Neural progenitor cell (in vitro differentiated cells): ENCODE measurements at regions not wholly inside any gene's neighbourhood (a gene's known extent, or its start where the extent isn't known, plus 50 kb on each side); places are given as distances from the start of the nearest gene placed in this dataset.
A peak's percentile ranks its signal among the peaks of the same experiment; 100 is the strongest.

Experiments
- DNase-seq: peaks from one replicate; pipeline ENCODE4 v3.0.0-alpha.2; 2016; ENCODE audit warnings: low spot score
- H2AFZ ChIP-seq: fragments of 200-600 bp; sonication (generic); replicated peaks from 2 replicates; pipeline ENCODE4 v1.6.1; 2016; ENCODE audit warnings: antibody characterized with exemption
- H3F3A ChIP-seq: fragments of 200-600 bp; sonication (generic); 2 replicates; pipeline ENCODE4 v1.6.1; 2016; ENCODE audit warnings: antibody characterized with exemption, low read depth
- H3K27ac ChIP-seq: fragments of 200-600 bp; sonication (generic); 2 replicates; pipeline ENCODE4 v1.5.1; 2016; ENCODE audit warnings: mild to moderate bottlenecking
- H3K27me3 ChIP-seq: fragments of 200-600 bp; sonication (generic); 2 replicates; pipeline ENCODE4 v1.6.1; 2016; ENCODE audit warnings: mild to moderate bottlenecking, moderate library complexity
- H3K36me3 ChIP-seq: fragments of 200-600 bp; sonication (generic); 2 replicates; pipeline ENCODE4 v1.5.1; 2016
- H3K4me1 ChIP-seq: fragments of 200-600 bp; sonication (generic); 2 replicates; pipeline ENCODE4 v1.6.1; 2016; ENCODE audit warnings: mixed run types
- H3K4me2 ChIP-seq: fragments of 200-600 bp; sonication (generic); 2 replicates; pipeline ENCODE4 v1.6.1; 2016
- H3K4me3 ChIP-seq: fragments of 200-600 bp; sonication (generic); 2 replicates; pipeline ENCODE4 v1.5.1; 2016
- H3K79me2 ChIP-seq: fragments of 200-600 bp; sonication (generic); 2 replicates; pipeline ENCODE4 v1.6.1; 2016; ENCODE audit warnings: low read depth
- H3K9ac ChIP-seq: fragments of 200-600 bp; sonication (generic); 2 replicates; pipeline ENCODE4 v1.6.1; 2016
- H3K9me3 ChIP-seq: fragments of 200-600 bp; sonication (generic); 2 replicates; pipeline ENCODE4 v1.5.1; 2016; ENCODE audit warnings: low read depth
- H4K20me1 ChIP-seq: fragments of 200-600 bp; sonication (generic); 2 replicates; pipeline ENCODE4 v1.6.1; 2016; ENCODE audit warnings: low read depth
- H3K27ac Mint-ChIP-seq: 3 replicates; pipeline ENCODE4 v1.8.0; 2021; ENCODE audit warnings: mixed read lengths
- H3K27me3 Mint-ChIP-seq: 2 replicates; pipeline ENCODE4 v1.8.0; 2022; ENCODE audit warnings: low read depth, mild to moderate bottlenecking, inconsistent platforms, moderate library complexity, mixed read lengths; ENCODE audit not compliant: insufficient read depth
- H3K36me3 Mint-ChIP-seq: 3 replicates; pipeline ENCODE4 v1.8.0; 2021; ENCODE audit warnings: mixed read lengths
- H3K4me1 Mint-ChIP-seq: 3 replicates; pipeline ENCODE4 v1.8.0; 2021; ENCODE audit warnings: mixed read lengths
- H3K4me3 Mint-ChIP-seq: 3 replicates; pipeline ENCODE4 v1.8.0; 2021; ENCODE audit warnings: mild to moderate bottlenecking, moderate library complexity, mixed read lengths
- H3K9me3 Mint-ChIP-seq: 3 replicates; pipeline ENCODE4 v1.8.0; 2020; ENCODE audit warnings: mixed read lengths
- EZH2 ChIP-seq: fragments of 200-600 bp; sonication (generic); IDR thresholded peaks from 2 replicates; pipeline ENCODE4 v1.6.1; 2017; ENCODE audit warnings: antibody characterized with exemption, mild to moderate bottlenecking, moderate library complexity
- EZH2phosphoT487 ChIP-seq: fragments of 200-600 bp; sonication (generic); IDR thresholded peaks from 2 replicates; pipeline ENCODE4 v1.6.1; 2017; ENCODE audit warnings: antibody characterized with exemption
- TF ChIP-seq, protein P1 (sequence below): fragments of 200-600 bp; sonication (generic); IDR thresholded peaks from 2 replicates; pipeline ENCODE4 v1.5.1; 2017; ENCODE audit warnings: antibody characterized with exemption, mild to moderate bottlenecking

DNA sequence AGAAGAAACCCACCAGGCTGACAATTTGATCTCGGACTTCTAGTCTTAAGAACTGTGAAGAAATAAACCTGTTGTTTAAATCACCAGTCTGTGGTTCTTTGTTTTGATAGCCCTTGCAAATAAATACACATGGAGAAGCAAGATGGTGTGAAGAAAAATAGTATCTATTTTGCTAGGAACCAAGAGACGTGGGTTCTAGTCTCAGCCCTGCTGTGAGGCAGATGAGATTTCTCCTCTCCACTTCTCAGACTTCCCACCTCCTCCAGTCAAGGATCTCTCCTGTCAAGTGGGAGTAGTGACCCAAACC lies 294.9 kb upstream of the JARID2 start:
- H3K4me3 ChIP-seq: no peak overlapping the region
- H4K20me1 ChIP-seq: no peaks in the 10 kb centered on the region
- H2AFZ ChIP-seq: no peak overlapping the region
- Mint-ChIP-seq H3K36me3 (no peaks in the 10 kb centered on the region), H3K9me3 (peaks cover 5% of the 10 kb centered on the region), H3K4me3 (no peak overlapping the region), H3K27me3 (peaks cover 3% of the 10 kb centered on the region), H3K27ac (no peak overlapping the region), H3K4me1 (peaks cover 2% of the 10 kb centered on the region)
- TF ChIP-seq, protein P1, sequence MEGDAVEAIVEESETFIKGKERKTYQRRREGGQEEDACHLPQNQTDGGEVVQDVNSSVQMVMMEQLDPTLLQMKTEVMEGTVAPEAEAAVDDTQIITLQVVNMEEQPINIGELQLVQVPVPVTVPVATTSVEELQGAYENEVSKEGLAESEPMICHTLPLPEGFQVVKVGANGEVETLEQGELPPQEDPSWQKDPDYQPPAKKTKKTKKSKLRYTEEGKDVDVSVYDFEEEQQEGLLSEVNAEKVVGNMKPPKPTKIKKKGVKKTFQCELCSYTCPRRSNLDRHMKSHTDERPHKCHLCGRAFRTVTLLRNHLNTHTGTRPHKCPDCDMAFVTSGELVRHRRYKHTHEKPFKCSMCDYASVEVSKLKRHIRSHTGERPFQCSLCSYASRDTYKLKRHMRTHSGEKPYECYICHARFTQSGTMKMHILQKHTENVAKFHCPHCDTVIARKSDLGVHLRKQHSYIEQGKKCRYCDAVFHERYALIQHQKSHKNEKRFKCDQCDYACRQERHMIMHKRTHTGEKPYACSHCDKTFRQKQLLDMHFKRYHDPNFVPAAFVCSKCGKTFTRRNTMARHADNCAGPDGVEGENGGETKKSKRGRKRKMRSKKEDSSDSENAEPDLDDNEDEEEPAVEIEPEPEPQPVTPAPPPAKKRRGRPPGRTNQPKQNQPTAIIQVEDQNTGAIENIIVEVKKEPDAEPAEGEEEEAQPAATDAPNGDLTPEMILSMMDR: no peak
- TF ChIP-seq EZH2: no peak
- no peak for TF ChIP-seq EZH2phosphoT487
- no peak overlapping the region for H3K4me2 ChIP-seq
- no peaks in the 10 kb centered on the region for H3K27me3 ChIP-seq
- peaks cover 2% of the 10 kb centered on the region for H3F3A ChIP-seq
- H3K9ac ChIP-seq: no peak overlapping the region
- peaks cover 4% of the 10 kb centered on the region for H3K4me1 ChIP-seq
- no peaks in the 10 kb centered on the region for H3K9me3 ChIP-seq
- no peaks in the 10 kb centered on the region for H3K79me2 ChIP-seq
- no peak overlapping the region for H3K27ac ChIP-seq
- no peak for DNase-seq
- H3K36me3 ChIP-seq: no peaks in the 10 kb centered on the region

DNA sequence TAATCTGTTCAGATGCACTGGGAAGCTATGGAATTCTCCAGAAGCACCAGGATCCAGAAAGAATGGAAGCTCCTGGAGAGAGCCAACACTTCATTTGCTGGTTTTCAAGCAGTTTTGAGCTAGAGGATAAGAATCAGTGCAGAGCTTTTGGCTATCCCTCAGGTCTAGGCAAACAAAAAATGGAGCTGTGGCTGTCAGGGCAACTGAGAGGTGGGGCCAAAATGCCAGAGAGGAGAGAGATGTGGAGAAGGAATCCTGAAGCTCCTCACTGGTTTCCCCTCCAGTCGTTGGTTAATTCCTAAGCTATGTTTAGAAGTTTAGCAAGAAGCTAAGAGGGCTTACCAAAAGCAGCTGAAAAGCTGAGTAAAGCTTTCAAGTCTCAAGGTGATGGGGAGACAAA lies 294.2 kb upstream of the JARID2 start:
- Histone ChIP-seq H3K4me2 (no peak overlapping the region), H3K79me2 (no peaks in the 10 kb centered on the region), H3K9ac (no peak overlapping the region), H3K27me3 (no peaks in the 10 kb centered on the region), H3F3A (peaks cover 2% of the 10 kb centered on the region), H2AFZ (peak overlapping the region; percentile 18), H3K9me3 (no peaks in the 10 kb centered on the region), H3K27ac (no peak overlapping the region), H3K4me3 (no peak overlapping the region), H4K20me1 (no peaks in the 10 kb centered on the region), H3K4me1 (peaks cover 4% of the 10 kb centered on the region), H3K36me3 (no peaks in the 10 kb centered on the region)
- Mint-ChIP-seq H3K4me3 (no peak overlapping the region), H3K4me1 (no peaks in the 10 kb centered on the region), H3K27ac (no peak overlapping the region), H3K9me3 (peaks cover 11% of the 10 kb centered on the region), H3K36me3 (no peaks in the 10 kb centered on the region), H3K27me3 (peaks cover 2% of the 10 kb centered on the region)
- DNase-seq: no peak
- TF ChIP-seq EZH2: no peak
- TF ChIP-seq, protein P1: no peak

- no peak for DNase-seq
- Mint-ChIP-seq H3K27ac (no peak overlapping the region), H3K4me3 (no peak overlapping the region), H3K9me3 (peaks cover 11% of the 10 kb centered on the region), H3K36me3 (no peaks in the 10 kb centered on the region), H3K4me1 (no peaks in the 10 kb centered on the region), H3K27me3 (peaks cover 2% of the 10 kb centered on the region)
- H3K9me3 ChIP-seq: no peaks in the 10 kb centered on the region
- H3K9ac ChIP-seq: no peak overlapping the region
- H3K27me3 ChIP-seq: no peaks in the 10 kb centered on the region
- H3K4me1 ChIP-seq: peaks cover 4% of the 10 kb centered on the region
- no peak overlapping the region for H3K4me2 ChIP-seq
- H3K36me3 ChIP-seq: no peaks in the 10 kb centered on the region
- TF ChIP-seq EZH2phosphoT487 (no peak), EZH2 (no peak)
- TF ChIP-seq, protein P1: no peak
- H4K20me1 ChIP-seq: no peaks in the 10 kb centered on the region
- H3K27ac ChIP-seq: no peak overlapping the region
- H3F3A ChIP-seq: peaks cover 2% of the 10 kb centered on the region
- H3K79me2 ChIP-seq: no peaks in the 10 kb centered on the region
- no peak overlapping the region for H2AFZ ChIP-seq
- no peak overlapping the region for H3K4me3 ChIP-seq
Observed at GRCh38 chr6:14953836-14954235, 292.0 kb upstream of the JARID2 start.
